ENCODE measurements at regions not wholly inside any gene's neighbourhood (a gene's known extent, or its start where the extent isn't known, plus 50 kb on each side); places are given as distances from the start of the nearest gene placed in this dataset.
"Not testable (repeated sequence)": the region's sequence is repeated elsewhere in the genome, so short reads cannot be mapped to it uniquely, and the experiment has no call there.

GRCh38 chr5:6106756-6107155 is 271.6 kb downstream of the MED10 start:
- no peak overlapping the region for H3K27ac ChIP-seq (ENCODE audit: low read depth, low read length)
- H3K4me3 ChIP-seq (ENCODE audit: low read length): no peak overlapping the region
- no peaks in the 10 kb centered on the region for H3K9me3 ChIP-seq (ENCODE audit: insufficient read depth, low read depth, low read length)
- no peaks in the 10 kb centered on the region for H3K27me3 ChIP-seq (ENCODE audit: insufficient read depth, low read length)
- 94% methylated on average over 6 of the region's 6 CpGs for WGBS
- H3K36me3 ChIP-seq (ENCODE audit: insufficient read depth, low read length): no peaks in the 10 kb centered on the region
- H3K4me1 ChIP-seq (ENCODE audit: insufficient read depth, low read length): no peaks in the 10 kb centered on the region
- H3K9ac ChIP-seq (ENCODE audit: low read depth, low read length): no peak overlapping the region

DNA sequence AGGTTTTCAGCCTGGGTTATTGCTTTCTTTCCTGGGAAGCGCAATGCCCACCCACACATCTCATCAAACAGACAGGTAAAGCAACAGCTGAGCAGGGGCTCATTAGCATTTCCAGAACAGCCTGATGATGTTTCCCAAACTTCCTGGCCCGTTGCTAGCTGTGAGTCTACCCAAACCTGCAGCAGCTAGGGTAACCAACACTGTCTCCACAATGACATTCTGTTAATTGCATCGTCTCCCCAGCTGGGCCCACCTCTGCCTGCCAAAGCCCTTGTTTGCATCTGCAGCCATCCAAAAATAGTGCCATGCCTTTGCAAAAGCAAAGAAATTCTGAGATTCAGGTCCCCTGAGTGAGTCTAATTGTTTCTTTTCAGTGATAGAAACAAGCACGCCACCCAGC is 273.0 kb downstream of the MED10 start:
- Histone ChIP-seq H3K4me3 (ENCODE audit: low read length) (no peak overlapping the region), H3K4me1 (ENCODE audit: insufficient read depth, low read length) (no peaks in the 10 kb centered on the region), H3K27ac (ENCODE audit: low read depth, low read length) (no peak overlapping the region), H3K27me3 (ENCODE audit: insufficient read depth, low read length) (no peaks in the 10 kb centered on the region), H3K9ac (ENCODE audit: low read depth, low read length) (no peak overlapping the region), H3K36me3 (ENCODE audit: insufficient read depth, low read length) (no peaks in the 10 kb centered on the region), H3K9me3 (ENCODE audit: insufficient read depth, low read depth, low read length) (no peaks in the 10 kb centered on the region)
- 89% methylated on average over 4 of the region's 4 CpGs for WGBS

GRCh38 chr5:6096101-6096500 is 282.2 kb downstream of the MED10 start:
- WGBS: 70% methylated on average over 1 of the region's 3 CpGs
- Histone ChIP-seq H3K9me3 (ENCODE audit: insufficient read depth, low read depth, low read length) (no peaks in the 10 kb centered on the region), H3K9ac (ENCODE audit: low read depth, low read length) (no peak overlapping the region), H3K4me1 (ENCODE audit: insufficient read depth, low read length) (no peaks in the 10 kb centered on the region), H3K27me3 (ENCODE audit: insufficient read depth, low read length) (no peaks in the 10 kb centered on the region), H3K27ac (ENCODE audit: low read depth, low read length) (no peak overlapping the region), H3K36me3 (ENCODE audit: insufficient read depth, low read length) (no peaks in the 10 kb centered on the region), H3K4me3 (ENCODE audit: low read length) (no peak overlapping the region)

- H3K36me3 ChIP-seq (ENCODE audit: insufficient read depth, low read length); H3K4me3 ChIP-seq (ENCODE audit: low read length); H3K27me3 ChIP-seq (ENCODE audit: insufficient read depth, low read length); H3K27ac ChIP-seq (ENCODE audit: low read depth, low read length); H3K9me3 ChIP-seq (ENCODE audit: insufficient read depth, low read depth, low read length); H3K4me1 ChIP-seq (ENCODE audit: insufficient read depth, low read length); H3K9ac ChIP-seq (ENCODE audit: low read depth, low read length): not testable (repeated sequence)
- WGBS: 88% methylated on average over 1 of the region's 1 CpG
These were observed 284.2 kb downstream of the MED10 start for GRCh38 chr5:6094180-6094579.

DNA sequence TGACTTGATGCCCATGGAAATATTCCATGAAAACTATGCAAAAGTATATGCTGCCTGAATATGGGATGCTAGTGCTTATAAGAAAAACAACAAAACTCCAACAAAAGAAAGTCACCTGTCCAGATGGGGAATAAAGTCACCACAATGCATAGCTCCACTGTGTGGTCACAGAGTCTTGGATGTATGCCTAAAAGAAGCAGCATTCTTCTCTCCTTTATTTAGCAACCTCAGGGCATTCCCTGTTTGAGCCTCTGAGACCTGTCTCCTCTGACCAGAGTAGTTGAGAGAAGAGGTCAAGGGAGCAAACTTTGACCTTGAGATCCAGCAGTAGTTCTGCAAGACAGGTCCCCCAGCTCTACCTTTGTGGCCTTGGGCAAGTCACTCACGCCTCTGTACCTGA is 287.5 kb downstream of the MED10 start:
- Histone ChIP-seq H3K27ac (ENCODE audit: low read depth, low read length) (no peak overlapping the region), H3K9me3 (ENCODE audit: insufficient read depth, low read depth, low read length) (no peaks in the 10 kb centered on the region), H3K36me3 (ENCODE audit: insufficient read depth, low read length) (no peaks in the 10 kb centered on the region), H3K4me1 (ENCODE audit: insufficient read depth, low read length) (no peaks in the 10 kb centered on the region), H3K4me3 (ENCODE audit: low read length) (no peak overlapping the region), H3K27me3 (ENCODE audit: insufficient read depth, low read length) (no peaks in the 10 kb centered on the region), H3K9ac (ENCODE audit: low read depth, low read length) (no peak overlapping the region)
- WGBS: 98% methylated on average over 1 of the region's 1 CpG

DNA sequence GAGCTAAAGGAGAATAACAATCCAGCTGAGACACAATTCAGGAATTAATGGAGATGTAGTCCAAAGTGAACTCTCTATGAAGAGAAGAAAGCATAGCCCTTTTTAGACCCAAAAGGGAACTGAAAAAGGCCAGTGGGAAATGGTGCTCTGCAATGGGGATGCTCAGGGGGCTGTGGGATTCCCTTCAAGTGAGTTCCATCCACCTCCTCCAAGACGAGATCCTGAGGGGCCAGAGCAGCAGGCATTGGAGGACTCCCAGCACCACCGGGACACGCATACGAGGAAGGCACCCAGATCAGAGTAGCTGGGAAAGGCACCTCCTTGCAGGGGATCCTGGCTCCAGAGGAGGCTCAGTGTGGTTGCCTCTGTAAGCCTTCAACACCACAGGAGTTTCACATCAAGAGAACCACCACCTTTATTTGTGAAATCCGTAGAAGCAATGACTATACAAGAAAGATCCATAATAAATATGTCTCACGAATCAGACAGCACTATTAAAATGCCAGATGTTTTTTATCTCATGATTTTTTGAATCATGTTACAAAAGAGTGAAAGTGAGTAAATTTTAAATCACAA is 288.2 kb downstream of the MED10 start:
- no peaks in the 10 kb centered on the region for H3K27me3 ChIP-seq (ENCODE audit: insufficient read depth, low read length)
- no peak overlapping the region for H3K4me3 ChIP-seq (ENCODE audit: low read length)
- no peaks in the 10 kb centered on the region for H3K9me3 ChIP-seq (ENCODE audit: insufficient read depth, low read depth, low read length)
- no peak overlapping the region for H3K27ac ChIP-seq (ENCODE audit: low read depth, low read length)
- WGBS: 95% methylated on average over 6 of the region's 6 CpGs
- no peaks in the 10 kb centered on the region for H3K36me3 ChIP-seq (ENCODE audit: insufficient read depth, low read length)
- no peak overlapping the region for H3K9ac ChIP-seq (ENCODE audit: low read depth, low read length)
- H3K4me1 ChIP-seq (ENCODE audit: insufficient read depth, low read length): no peaks in the 10 kb centered on the region

GRCh38 chr5:6088706-6089105 is 289.6 kb downstream of the MED10 start:
- Histone ChIP-seq H3K27me3 (ENCODE audit: insufficient read depth, low read length) (no peaks in the 10 kb centered on the region), H3K27ac (ENCODE audit: low read depth, low read length) (no peak overlapping the region), H3K36me3 (ENCODE audit: insufficient read depth, low read length) (no peaks in the 10 kb centered on the region), H3K9me3 (ENCODE audit: insufficient read depth, low read depth, low read length) (no peaks in the 10 kb centered on the region), H3K9ac (ENCODE audit: low read depth, low read length) (no peak overlapping the region), H3K4me1 (ENCODE audit: insufficient read depth, low read length) (no peaks in the 10 kb centered on the region; the same call in 1 of the 2 replicates), H3K4me3 (ENCODE audit: low read length) (no peak overlapping the region)
- WGBS: 90% methylated on average over 2 of the region's 2 CpGs

- Histone ChIP-seq H3K36me3 (ENCODE audit: insufficient read depth, low read length) (no peaks in the 10 kb centered on the region), H3K4me3 (ENCODE audit: low read length) (no peak overlapping the region), H3K9me3 (ENCODE audit: insufficient read depth, low read depth, low read length) (no peaks in the 10 kb centered on the region), H3K9ac (ENCODE audit: low read depth, low read length) (no peak overlapping the region), H3K4me1 (ENCODE audit: insufficient read depth, low read length) (no peaks in the 10 kb centered on the region; the same call in 1 of the 2 replicates), H3K27me3 (ENCODE audit: insufficient read depth, low read length) (no peaks in the 10 kb centered on the region), H3K27ac (ENCODE audit: low read depth, low read length) (no peak overlapping the region)
- 98% methylated on average over 12 of the region's 12 CpGs for WGBS
These were observed 290.8 kb downstream of the MED10 start for GRCh38 chr5:6087576-6087975.

GRCh38 chr5:6086871-6087270 is 291.5 kb downstream of the MED10 start:
- 96% methylated on average over 4 of the region's 4 CpGs for WGBS
- Histone ChIP-seq H3K4me3 (ENCODE audit: low read length) (no peak overlapping the region), H3K9ac (ENCODE audit: low read depth, low read length) (no peak overlapping the region), H3K27me3 (ENCODE audit: insufficient read depth, low read length) (no peaks in the 10 kb centered on the region), H3K36me3 (ENCODE audit: insufficient read depth, low read length) (no peaks in the 10 kb centered on the region), H3K9me3 (ENCODE audit: insufficient read depth, low read depth, low read length) (no peaks in the 10 kb centered on the region), H3K27ac (ENCODE audit: low read depth, low read length) (no peak overlapping the region), H3K4me1 (ENCODE audit: insufficient read depth, low read length) (no peaks in the 10 kb centered on the region; the same call in 1 of the 2 replicates)

GRCh38 chr5:6085341-6085860 is 292.9 kb downstream of the MED10 start:
- Histone ChIP-seq H3K36me3 (ENCODE audit: insufficient read depth, low read length) (no peaks in the 10 kb centered on the region), H3K27me3 (ENCODE audit: insufficient read depth, low read length) (no peaks in the 10 kb centered on the region), H3K4me3 (ENCODE audit: low read length) (no peak overlapping the region), H3K9ac (ENCODE audit: low read depth, low read length) (no peak overlapping the region), H3K9me3 (ENCODE audit: insufficient read depth, low read depth, low read length) (no peaks in the 10 kb centered on the region), H3K4me1 (ENCODE audit: insufficient read depth, low read length) (no peaks in the 10 kb centered on the region; the same call in 1 of the 2 replicates), H3K27ac (ENCODE audit: low read depth, low read length) (no peak overlapping the region)
- 95% methylated on average over 6 of the region's 9 CpGs for WGBS

GRCh38 chr5:6084836-6085235 is 293.5 kb downstream of the MED10 start:
- Histone ChIP-seq H3K4me1 (ENCODE audit: insufficient read depth, low read length) (no peaks in the 10 kb centered on the region; the same call in 1 of the 2 replicates), H3K4me3 (ENCODE audit: low read length) (no peak overlapping the region), H3K27me3 (ENCODE audit: insufficient read depth, low read length) (no peaks in the 10 kb centered on the region), H3K36me3 (ENCODE audit: insufficient read depth, low read length) (no peaks in the 10 kb centered on the region), H3K9ac (ENCODE audit: low read depth, low read length) (no peak overlapping the region), H3K27ac (ENCODE audit: low read depth, low read length) (no peak overlapping the region), H3K9me3 (ENCODE audit: insufficient read depth, low read depth, low read length) (no peaks in the 10 kb centered on the region)
- WGBS: 100% methylated on average over 1 of the region's 2 CpGs

- Histone ChIP-seq H3K9me3 (ENCODE audit: insufficient read depth, low read depth, low read length) (no peaks in the 10 kb centered on the region), H3K27ac (ENCODE audit: low read depth, low read length) (no peak overlapping the region), H3K4me1 (ENCODE audit: insufficient read depth, low read length) (no peaks in the 10 kb centered on the region; the same call in 1 of the 2 replicates), H3K4me3 (ENCODE audit: low read length) (no peak overlapping the region), H3K9ac (ENCODE audit: low read depth, low read length) (no peak overlapping the region), H3K36me3 (ENCODE audit: insufficient read depth, low read length) (no peaks in the 10 kb centered on the region), H3K27me3 (ENCODE audit: insufficient read depth, low read length) (no peaks in the 10 kb centered on the region)
- WGBS: 96% methylated on average over 8 of the region's 8 CpGs
These were observed 294.0 kb downstream of the MED10 start for GRCh38 chr5:6084376-6084775.

Data from HUES64 (cell line).